HEK293T (cell line): ENCODE measurements at regions not wholly inside any gene's neighbourhood (a gene's known extent, or its start where the extent isn't known, plus 50 kb on each side); places are given as distances from the start of the nearest gene placed in this dataset.

Experiments used
- CTCF ChIA-PET: fragments of 350-600 bp; formaldehyde crosslinking; extraction: SDS; loops from one replicate; lab custom pipeline; 2021; ENCODE audit warnings: antibody characterized with exemption, inconsistent platforms; lab: Yijun Ruan, JAX
- POLR2A ChIA-PET: fragments of 350-600 bp; formaldehyde crosslinking; extraction: SDS; loops from one replicate; lab custom pipeline; 2020; ENCODE audit warnings: antibody characterized with exemption, inconsistent platforms; lab: Yijun Ruan, JAX
- DNase-seq: peaks from one replicate; pipeline ENCODE4 v3.0.0; 2012; ENCODE audit warnings: mixed read lengths; ENCODE audit errors: extremely low spot score
- ARNT ChIP-seq: fragments of 450-650 bp; IDR thresholded peaks from 2 replicates; pipeline ENCODE4 v1.6.1; 2017; ENCODE audit warnings: mild to moderate bottlenecking
- BHLHE40 ChIP-seq: fragments of 450-650 bp; IDR thresholded peaks from 2 replicates; pipeline ENCODE4 v1.6.1; 2016; ENCODE audit warnings: mild to moderate bottlenecking, moderate library complexity, borderline replicate concordance
- CTBP1 ChIP-seq: fragments of 450-650 bp; IDR thresholded peaks from 2 replicates; pipeline ENCODE4 v1.6.1; 2016; ENCODE audit warnings: borderline replicate concordance
- ELF4 ChIP-seq: fragments of 450-650 bp; IDR thresholded peaks from 2 replicates; pipeline ENCODE4 v1.6.1; 2017; ENCODE audit warnings: antibody characterized with exemption
- FOXA1 ChIP-seq: fragments of 450-650 bp; IDR thresholded peaks from 2 replicates; pipeline ENCODE4 v1.6.1; 2016; ENCODE audit warnings: mild to moderate bottlenecking
- FOXK2 ChIP-seq: fragments of 450-650 bp; IDR thresholded peaks from 2 replicates; pipeline ENCODE4 v1.6.1; 2016; ENCODE audit warnings: mild to moderate bottlenecking
- FOXM1 ChIP-seq: fragments of 450-650 bp; IDR thresholded peaks from 2 replicates; pipeline ENCODE4 v1.6.1; 2017; ENCODE audit warnings: mild to moderate bottlenecking, borderline replicate concordance
- HDGF ChIP-seq: fragments of 450-650 bp; IDR thresholded peaks from 2 replicates; pipeline ENCODE4 v1.6.1; 2017; ENCODE audit warnings: antibody characterized with exemption, borderline replicate concordance
- L3MBTL2 ChIP-seq: fragments of 450-650 bp; conservative IDR thresholded peaks from 2 replicates; pipeline ENCODE4 v1.6.1; 2016; ENCODE audit warnings: mild to moderate bottlenecking
- LEF1 ChIP-seq: fragments of 450-650 bp; IDR thresholded peaks from 2 replicates; pipeline ENCODE4 v1.6.1; 2017; ENCODE audit warnings: mild to moderate bottlenecking, borderline replicate concordance
- NFRKB ChIP-seq: fragments of 450-650 bp; IDR thresholded peaks from 2 replicates; pipeline ENCODE4 v1.6.1; 2016; ENCODE audit warnings: mild to moderate bottlenecking, moderate library complexity
- PKNOX1 ChIP-seq: fragments of 450-650 bp; IDR thresholded peaks from 2 replicates; pipeline ENCODE4 v1.6.1; 2016
- SP1 ChIP-seq: fragments of 450-650 bp; IDR thresholded peaks from 2 replicates; pipeline ENCODE4 v1.6.1; 2017
- SUZ12 ChIP-seq: fragments of 450-650 bp; IDR thresholded peaks from 2 replicates; pipeline ENCODE4 v1.6.1; 2016; ENCODE audit warnings: mild to moderate bottlenecking
- TARDBP ChIP-seq: fragments of 450-650 bp; IDR thresholded peaks from 2 replicates; pipeline ENCODE4 v1.6.1; 2016
- ZNF384 ChIP-seq: fragments of 450-650 bp; IDR thresholded peaks from 2 replicates; pipeline ENCODE4 v1.6.1; 2016

DNA sequence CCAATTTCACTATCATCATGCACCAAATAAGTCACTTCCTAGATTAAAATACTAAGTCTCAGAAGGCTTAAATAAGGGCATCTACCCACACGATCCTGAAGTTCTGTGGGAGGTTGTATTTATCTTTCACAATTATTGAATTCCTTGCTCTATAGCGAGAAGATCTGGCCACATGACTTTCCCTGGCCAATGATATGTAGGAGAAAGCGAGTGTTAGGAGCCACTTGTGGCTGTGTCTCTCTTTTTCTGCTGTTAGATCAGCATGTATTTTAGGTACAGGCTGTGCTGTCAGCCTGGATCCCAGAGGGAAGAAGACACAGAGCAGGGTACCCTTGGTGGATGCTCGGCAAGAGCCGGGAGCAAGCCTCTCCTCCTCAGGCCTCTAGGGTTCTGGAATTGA lies 131.3 kb upstream of the DPP6 start:
- no peak for DNase-seq
- CTCF ChIA-PET: no interaction called here

DNA sequence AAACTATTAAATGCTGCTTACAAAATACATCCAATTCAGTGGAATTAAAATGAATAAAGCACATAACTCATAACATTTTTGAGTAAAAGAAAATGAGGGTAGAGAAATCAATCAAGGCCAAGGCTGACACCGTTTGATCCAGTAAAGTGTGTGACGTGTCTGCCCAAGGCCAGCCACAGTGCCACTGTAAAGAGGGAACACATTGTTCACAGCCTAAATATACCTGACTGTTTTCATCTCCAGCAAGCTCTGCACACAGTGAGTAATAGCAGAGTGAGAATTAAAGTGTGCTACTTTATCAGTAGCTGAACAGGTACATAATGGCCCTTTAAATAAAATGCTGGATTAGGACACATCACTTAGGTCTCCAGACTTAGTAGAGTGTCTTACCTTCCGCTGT lies 130.8 kb upstream of the DPP6 start:
- CTCF ChIA-PET: no interaction called here
- no peak for DNase-seq
- POLR2A ChIA-PET: no interaction called here
- TF ChIP-seq NFRKB (no peak), CTBP1 (no peak), ZNF384 (no peak), LEF1 (no peak), PKNOX1 (no peak), HDGF (no peak), ELF4 (no peak), FOXA1 (no peak), FOXM1 (no peak), SP1 (no peak), ARNT (no peak), BHLHE40 (no peak), FOXK2 (no peak), SUZ12 (no peak), L3MBTL2 (no peak), TARDBP (no peak)

More for the DNA sequence above, 131.3 kb upstream of the DPP6 start:
- POLR2A ChIA-PET: no interaction called here
- TF ChIP-seq ELF4 (no peak), TARDBP (no peak), CTBP1 (no peak), L3MBTL2 (no peak), ZNF384 (no peak), NFRKB (no peak), HDGF (no peak), BHLHE40 (no peak)

DNA sequence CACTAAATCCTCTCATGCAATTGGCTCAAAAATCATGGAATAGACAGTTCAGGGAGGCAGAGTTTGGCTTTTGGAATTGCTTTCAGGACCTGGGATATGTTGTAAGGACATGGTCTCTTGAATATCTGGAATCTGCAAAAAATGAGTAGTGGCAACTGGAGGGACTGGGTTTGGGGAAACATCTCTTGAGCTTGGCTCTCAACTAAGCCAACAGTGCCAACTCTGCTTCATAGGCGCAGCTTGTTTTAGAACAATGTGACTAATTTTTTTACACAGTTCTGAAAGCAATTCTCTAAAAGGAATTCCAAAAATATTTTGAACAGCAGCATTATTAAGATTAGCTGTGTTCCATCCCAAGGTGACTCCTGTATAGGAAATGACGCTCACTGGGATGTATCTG lies 121.5 kb upstream of the DPP6 start:
- DNase-seq: no peak
- POLR2A ChIA-PET: no interaction called here
- CTCF ChIA-PET: interaction anchor here (0.7 kb wide), 1 partner anchor 18 kb away, joined by 3 read pairs; no protein-coding TSS in a partner anchor
- TF ChIP-seq SP1 (no peak), ARNT (no peak), SUZ12 (no peak), HDGF (no peak), FOXK2 (no peak), FOXM1 (no peak), CTBP1 (no peak), TARDBP (no peak), FOXA1 (no peak), PKNOX1 (no peak), LEF1 (no peak), BHLHE40 (no peak), NFRKB (no peak)

DNA sequence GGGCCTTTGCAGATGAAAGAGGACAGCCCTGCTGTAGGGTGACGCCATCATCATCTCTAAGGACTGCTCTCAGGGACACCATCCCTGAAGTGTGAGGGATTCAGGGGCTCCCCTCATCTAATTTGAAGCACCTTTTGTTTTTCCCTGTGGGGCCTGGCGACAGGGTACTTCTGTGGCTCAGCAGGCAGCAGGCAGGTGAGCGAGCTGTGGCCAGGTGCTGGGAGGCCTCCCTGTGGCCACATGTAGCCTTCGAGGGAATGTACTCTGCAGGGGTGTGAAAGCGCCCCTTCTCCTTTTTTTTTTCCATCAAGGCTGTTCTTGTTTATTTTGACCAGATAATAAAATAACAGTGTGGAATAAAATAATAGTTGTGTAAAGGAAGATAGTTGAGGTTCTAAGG lies 118.2 kb upstream of the DPP6 start:
- TF ChIP-seq SP1: no peak
- TF ChIP-seq PKNOX1: no peak
- TF ChIP-seq FOXK2: no peak
- TF ChIP-seq SUZ12: no peak
- TF ChIP-seq L3MBTL2: no peak
- no peak for TF ChIP-seq HDGF
- no peak for TF ChIP-seq BHLHE40
- TF ChIP-seq LEF1: no peak
- no peak for TF ChIP-seq CTBP1
- TF ChIP-seq FOXA1: no peak
- no peak for TF ChIP-seq FOXM1
- no peak for TF ChIP-seq ARNT
- no peak for TF ChIP-seq NFRKB
- ChIA-PET POLR2A (no interaction called here), CTCF (no interaction called here)
- no peak for DNase-seq

DNA sequence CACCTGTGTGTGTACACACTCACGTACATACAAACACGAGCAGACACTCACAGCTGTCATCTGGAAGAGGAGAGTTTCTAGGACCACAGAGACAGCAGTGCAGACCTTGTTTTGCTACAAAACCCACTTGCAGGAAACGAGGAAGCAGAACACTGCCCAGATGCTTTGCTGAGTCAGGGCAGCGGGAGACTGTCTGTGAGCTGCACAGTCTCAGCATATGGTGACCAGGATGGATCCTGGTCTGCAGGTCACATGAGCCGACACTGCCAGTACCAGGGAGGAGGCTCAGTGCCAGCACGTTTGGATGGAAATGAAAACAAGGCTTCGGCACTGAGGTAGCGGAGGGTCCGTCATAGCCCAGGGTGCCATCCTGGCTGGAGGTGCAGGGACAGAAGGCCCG lies 117.6 kb upstream of the DPP6 start:
- ChIA-PET CTCF (no interaction called here), POLR2A (no interaction called here)
- TF ChIP-seq ARNT (no peak), FOXM1 (no peak), SP1 (no peak), PKNOX1 (no peak), L3MBTL2 (no peak)
- DNase-seq: no peak

DNA sequence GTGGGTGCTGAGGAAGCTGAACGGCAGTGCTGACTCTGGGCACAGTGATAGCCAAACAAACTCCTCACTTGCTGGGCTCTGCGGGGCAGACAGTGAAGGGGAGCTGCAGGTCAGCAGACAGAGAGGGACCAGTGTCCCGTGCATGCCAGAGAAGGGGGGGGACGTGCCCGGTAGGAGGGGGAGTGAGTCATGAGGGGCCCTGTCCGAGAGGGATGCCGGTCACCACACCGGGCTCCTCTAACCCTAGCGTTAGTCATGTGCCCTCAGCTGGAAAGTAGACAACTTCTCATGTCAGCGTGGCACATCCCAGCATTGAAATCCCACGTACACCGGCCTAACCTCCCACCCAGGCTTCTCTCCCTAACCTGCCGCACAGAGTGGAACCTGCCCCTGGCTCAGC lies 117.1 kb upstream of the DPP6 start:
- ChIA-PET CTCF (no interaction called here), POLR2A (no interaction called here)
- no peak for DNase-seq
- no peak for TF ChIP-seq TARDBP
- TF ChIP-seq CTBP1: no peak
- TF ChIP-seq ELF4: no peak
- no peak for TF ChIP-seq LEF1
- no peak for TF ChIP-seq FOXA1
- TF ChIP-seq HDGF: no peak
- TF ChIP-seq FOXM1: no peak
